Endothelial cell of hepatic sinusoid (primary cell): ENCODE measurements at regions not wholly inside any gene's neighbourhood (a gene's known extent, or its start where the extent isn't known, plus 50 kb on each side); places are given as distances from the start of the nearest gene placed in this dataset.

Experiments used
- in situ Hi-C: cut with HindIII; loops from 2 replicates; pipeline ENCODE4 v1.10.0; 2017; ENCODE audit warnings: low sequenced_read_pairs

- in situ Hi-C loops = loop anchor here (5.0 kb wide), 2 partner anchors 38 to 192 kb away; partner anchors contain the start of gene AFTPH
These were observed 123.5 kb upstream of the LGALSL start for GRCh38 chr2:64330281-64331113.

DNA sequence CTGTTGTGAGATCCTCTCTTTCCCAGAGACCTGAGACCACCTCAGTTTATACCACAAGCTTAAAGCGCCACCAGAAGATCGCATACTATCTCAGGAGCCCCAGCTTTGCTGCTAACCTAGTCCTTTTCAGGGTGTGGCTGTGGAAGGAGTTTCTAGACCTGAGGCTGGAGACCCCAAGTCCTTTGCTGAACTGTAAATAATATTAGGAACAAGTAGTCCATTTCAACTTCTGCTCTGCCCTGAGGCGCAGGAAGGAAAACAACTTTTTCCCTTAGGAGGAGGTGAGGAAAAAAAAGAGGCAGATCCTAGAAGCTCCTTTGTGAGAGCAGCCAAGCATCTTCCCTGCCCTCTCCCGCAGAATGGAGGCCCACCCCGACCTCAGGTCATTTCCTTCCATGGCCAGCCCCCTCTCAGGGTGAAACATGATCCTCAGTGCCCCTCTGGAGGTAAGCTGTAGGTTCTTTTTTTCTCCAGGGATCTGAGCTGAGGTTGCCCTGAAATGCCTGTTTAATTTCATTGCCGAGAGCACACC, 122.8 kb upstream of the LGALSL start:
- in situ Hi-C loops = loop anchor here (5.0 kb wide), 2 partner anchors 39 to 191 kb away; partner anchors contain the start of gene AFTPH

- in situ Hi-C loops = loop anchor here (5.0 kb wide), 2 partner anchors 40 to 190 kb away; partner anchors contain the start of gene AFTPH
These were observed 121.9 kb upstream of the LGALSL start for GRCh38 chr2:64331849-64332699.

GRCh38 chr2:64336171-64336570, 117.8 kb upstream of the LGALSL start:
- in situ Hi-C loops = no loop called here

DNA sequence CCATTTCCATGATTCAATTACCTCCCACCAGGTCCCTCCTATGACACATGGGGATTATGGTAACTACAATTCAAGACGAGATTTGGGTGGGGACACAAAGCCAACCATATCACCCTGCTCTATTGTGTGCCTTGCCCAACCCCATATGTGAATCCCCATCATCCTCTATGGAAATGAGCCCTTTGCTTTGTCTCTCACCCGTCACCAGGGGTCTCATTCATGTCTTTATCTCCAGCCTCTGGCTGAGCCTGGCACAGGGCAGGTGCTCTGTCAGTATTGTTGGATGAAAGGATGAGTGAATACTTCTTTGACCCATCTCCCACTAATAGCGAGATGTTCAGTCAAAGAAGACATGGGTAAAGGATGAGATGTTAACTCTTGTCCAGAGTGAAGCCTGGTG, 116.6 kb upstream of the LGALSL start:
- in situ Hi-C loops = no loop called here

DNA sequence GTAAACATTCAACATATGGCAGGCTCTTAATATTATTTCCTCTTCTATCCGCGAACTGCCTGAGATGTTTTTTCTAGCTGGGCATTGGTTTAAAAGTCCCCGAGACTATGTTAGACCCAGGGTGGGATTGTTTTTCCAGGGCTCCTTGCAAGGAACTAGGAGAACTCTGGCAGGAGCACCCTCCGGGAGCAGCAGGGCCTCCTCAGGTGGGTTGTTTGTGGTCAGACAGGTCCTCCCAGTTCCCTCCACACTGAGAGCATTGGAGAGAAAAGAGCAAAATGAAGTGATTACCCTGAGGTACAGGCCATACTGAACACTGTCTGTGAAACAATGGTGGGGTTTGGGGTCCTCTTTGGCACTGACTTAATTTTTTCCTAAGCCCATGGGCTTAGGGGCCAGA, 115.9 kb upstream of the LGALSL start:
- in situ Hi-C loops = no loop called here

DNA sequence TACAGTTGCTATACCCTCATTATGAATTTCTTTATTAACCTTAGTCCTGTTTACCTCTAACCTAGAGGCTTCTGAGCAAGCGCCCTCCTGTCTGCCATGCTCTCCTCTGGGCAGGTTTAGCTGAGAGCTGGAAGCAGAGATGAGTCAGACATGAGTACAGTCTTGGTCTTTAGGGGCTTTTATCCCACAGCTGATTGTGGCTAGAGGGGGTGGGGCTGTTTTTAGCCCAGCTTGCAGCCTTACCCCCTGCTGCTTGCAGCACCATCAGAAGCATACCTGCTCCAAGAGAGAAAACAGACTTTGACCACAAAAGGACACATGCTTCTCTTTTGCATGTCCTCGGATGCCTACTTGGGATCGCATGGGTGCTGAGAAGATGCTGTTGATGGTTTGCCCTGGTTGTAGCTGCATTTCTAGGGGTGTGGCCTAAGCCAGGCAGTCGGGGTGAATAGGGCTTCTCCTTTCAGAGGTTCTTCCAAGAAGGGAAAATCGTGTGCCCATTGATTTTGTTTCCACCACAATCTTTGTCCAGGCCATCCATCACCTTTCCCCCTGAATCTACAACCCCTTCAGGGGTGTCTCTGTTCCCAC, 115.0 kb upstream of the LGALSL start:
- in situ Hi-C loops = no loop called here

DNA sequence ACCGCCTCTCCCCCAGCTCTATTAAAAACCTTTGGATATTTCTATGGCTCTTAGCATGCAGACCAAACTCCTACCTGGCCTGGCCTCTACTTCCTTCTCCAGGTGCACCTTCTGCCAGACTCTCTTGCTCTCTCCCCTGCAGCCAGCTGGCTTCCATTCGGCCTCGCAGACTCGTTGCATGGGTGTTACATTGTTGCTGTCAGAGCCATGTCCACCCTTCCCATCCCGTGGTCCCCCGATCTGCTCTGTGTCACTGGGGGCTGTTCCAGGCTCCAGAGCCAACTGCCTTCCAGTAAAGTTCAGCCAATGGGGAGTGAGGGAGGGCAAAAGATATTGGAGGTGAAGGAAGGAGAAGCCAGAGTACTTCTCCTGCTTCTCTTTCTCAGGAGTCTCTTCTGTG, 112.5 kb upstream of the LGALSL start:
- in situ Hi-C loops = no loop called here

DNA sequence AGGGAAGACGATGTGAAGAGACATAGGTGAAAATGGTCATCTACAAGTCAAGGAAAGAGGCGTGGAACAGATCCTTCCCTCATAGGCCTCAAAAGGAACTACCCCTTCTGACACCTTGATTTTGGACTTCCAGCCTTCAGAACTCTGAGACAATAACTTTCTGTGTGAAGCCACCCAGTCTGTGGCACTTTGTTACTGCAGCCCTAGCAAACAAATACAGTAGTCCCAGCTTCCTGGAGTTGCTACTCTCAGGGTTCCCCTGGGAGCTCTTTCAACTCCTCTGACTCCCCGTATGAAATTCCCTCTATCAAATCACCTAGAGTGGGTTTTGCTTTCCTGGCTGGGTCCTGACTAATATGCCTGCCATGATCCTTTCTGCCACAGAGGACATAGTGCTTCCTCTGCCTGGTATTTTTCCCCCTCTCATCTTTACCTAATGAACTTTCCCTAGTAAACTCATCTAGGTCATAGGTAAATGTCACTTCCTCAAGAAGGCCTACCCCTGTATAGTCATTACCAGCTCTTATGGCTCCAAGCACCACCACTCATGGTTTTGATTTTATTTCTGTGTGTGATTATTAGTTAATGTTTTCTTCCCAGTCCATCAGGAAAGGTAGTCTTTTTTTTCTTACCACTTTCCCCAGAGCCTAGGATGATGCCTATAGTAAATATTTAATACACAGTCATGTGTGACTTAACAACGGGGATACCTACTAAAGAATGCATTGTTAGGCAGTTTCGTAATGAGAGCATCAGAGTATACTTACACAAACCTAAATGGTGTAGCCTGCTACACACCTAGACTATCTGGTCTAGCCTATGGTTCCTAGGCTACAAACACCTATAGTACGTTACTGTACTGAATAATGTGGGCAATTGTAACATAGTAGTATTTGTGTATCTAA, 111.5 kb upstream of the LGALSL start:
- in situ Hi-C loops = no loop called here

- in situ Hi-C loops = no loop called here
These were observed 108.9 kb upstream of the LGALSL start for GRCh38 chr2:64344999-64345576.

- in situ Hi-C loops = no loop called here
These were observed 108.0 kb upstream of the LGALSL start for GRCh38 chr2:64345998-64346397.

DNA sequence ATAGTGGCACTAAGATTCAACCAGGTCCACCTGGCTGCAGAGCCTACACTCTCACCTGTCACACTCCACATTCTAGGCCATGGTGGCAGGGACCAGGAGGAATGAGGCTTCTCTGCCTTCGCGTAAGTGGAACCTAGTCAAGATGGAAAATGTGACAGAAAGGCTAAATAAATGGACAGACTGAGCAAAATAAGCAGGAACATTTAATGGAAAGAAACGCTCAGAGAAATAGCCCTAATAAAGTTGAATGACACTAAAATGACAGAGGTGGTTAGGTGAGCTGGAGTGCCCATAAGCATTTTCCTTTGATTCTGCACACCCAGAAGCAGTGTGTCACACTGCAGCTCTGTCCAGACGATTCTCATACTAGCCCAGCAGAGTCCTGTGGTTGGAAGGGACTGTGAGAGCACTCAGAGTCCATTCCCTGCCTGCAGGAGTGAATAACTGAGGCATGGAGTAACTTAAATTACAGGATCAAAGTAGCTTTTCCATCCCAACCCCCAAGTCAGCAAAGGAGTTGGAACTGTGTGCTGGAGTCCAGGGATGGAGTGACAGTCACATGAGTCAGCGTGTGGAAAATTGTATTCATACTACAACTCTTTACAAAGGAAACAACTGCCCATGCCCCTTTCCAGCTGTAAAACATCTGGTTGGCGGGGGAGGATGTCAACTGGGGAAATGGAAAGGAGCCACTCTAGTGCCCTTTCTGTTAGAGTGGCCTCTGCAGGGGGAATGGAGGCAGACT, 105.4 kb upstream of the LGALSL start:
- in situ Hi-C loops = no loop called here

- in situ Hi-C loops = no loop called here
These were observed 104.8 kb upstream of the LGALSL start for GRCh38 chr2:64349131-64349530.

GRCh38 chr2:64350996-64351395, 103.0 kb upstream of the LGALSL start:
- in situ Hi-C loops = no loop called here

DNA sequence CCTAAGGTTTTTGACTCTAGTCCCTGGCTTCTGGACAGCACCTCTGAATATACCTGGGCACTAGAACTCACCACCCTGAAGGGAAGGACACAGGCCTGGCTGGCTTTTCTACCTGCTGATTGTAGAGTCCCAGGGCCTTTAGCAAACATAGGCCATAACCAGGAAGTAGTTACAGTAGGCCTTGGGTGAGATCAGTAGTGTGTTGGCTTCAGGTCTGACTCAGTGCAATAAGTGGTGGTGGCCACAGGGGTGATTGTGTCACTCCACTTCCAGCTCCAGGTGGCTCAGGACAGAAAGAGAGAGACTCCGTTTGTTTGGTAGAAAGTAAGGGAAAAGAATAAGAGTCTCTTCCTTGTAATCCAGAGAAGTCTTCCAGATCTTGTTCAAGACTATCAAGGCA, 101.7 kb upstream of the LGALSL start:
- in situ Hi-C loops = no loop called here

DNA sequence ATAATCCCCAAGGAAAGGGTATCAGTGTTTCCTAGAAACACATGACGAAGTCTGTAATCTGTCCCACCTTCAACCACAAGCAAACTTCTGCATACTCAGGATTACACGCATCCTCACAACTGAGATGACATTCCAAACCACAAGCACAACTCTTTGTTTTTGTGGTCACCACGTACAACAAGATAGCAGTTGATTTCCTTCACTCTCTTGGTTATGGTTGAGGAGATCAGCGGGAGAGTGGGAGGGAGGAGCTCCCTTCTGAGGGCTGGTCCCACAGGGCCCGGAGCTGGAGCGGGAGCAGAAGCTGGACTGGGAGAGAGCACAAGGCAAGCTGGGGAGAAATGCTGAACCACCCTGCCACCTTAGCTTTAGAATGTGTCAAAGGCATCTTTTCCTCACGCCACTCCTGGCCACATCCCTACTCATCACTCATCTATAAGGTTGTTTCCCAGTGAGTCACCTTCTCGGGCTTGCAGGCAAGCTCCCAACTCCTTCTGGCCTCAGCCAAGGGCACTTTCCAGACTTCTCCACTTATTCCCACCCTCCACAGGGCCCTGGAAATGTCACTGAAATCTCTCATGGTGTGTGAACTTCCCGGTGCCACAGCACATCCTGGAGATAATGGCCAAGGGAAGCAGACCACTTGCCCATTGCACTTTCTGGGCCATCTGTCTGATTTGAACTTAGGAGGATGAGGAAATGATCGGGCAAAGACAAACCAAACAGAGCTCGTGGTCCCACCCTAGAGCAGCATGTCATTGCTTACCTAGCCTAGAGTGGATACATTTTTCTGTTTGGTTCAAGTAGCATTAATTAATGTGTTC, 98.9 kb upstream of the LGALSL start:
- in situ Hi-C loops = no loop called here

GRCh38 chr2:64356906-64357305, 97.1 kb upstream of the LGALSL start:
- in situ Hi-C loops = no loop called here

GRCh38 chr2:64359171-64359891, 94.6 kb upstream of the LGALSL start:
- in situ Hi-C loops = no loop called here
